Caco-2 (cell line): ENCODE measurements at regions not wholly inside any gene's neighbourhood (a gene's known extent, or its start where the extent isn't known, plus 50 kb on each side); places are given as distances from the start of the nearest gene placed in this dataset.

Experiments used
- BruUV-seq: library from RNA; stranded (reverse); fragments of 400-500 nt; replicated peaks from 2 replicates; lab custom pipeline; 2021; lab: Mats Ljungman, UMichigan
- CTCF ChIA-PET: fragments of 300-600 bp; sonication (Branson Sonifier 250); formaldehyde crosslinking; loops from one replicate; lab custom pipeline; 2022; ENCODE audit warnings: antibody characterized with exemption; lab: Charles Lee
- POLR2A ChIA-PET: fragments of 300-600 bp; sonication (Branson Sonifier 250); formaldehyde crosslinking; loops from one replicate; lab custom pipeline; 2022; ENCODE audit warnings: antibody characterized with exemption; lab: Charles Lee
- DNase-seq, 2 experiments: peaks; one replicate each; pipeline versions ENCODE4 v3.0.0 to v3.0.0-alpha.2; 2020 to 2022
- H3K27me3 ChIP-seq: replicated peaks from 2 replicates; pipeline ENCODE4 v1.6.0; 2011; ENCODE audit warnings: low read length; ENCODE audit not compliant: control insufficient read depth, insufficient read depth
- H3K36me3 ChIP-seq: 2 replicates; pipeline ENCODE4 v1.5.1; 2011; ENCODE audit warnings: low read length; ENCODE audit not compliant: control insufficient read depth, insufficient read depth
- H3K4me1 ChIP-seq: fragments of 250-450 bp; sonication (Bioruptor Pico); 2 replicates; pipeline ENCODE4 v1.5.1; 2020; ENCODE audit warnings: mild to moderate bottlenecking
- H3K4me3 ChIP-seq: 2 replicates; pipeline ENCODE4 v1.5.1; 2011; ENCODE audit warnings: low read depth, mild to moderate bottlenecking, control low read depth, low read length
- H3K9me3 ChIP-seq: fragments of 250-450 bp; sonication (Bioruptor Pico); 2 replicates; pipeline ENCODE4 v1.5.1; 2020; ENCODE audit warnings: mild to moderate bottlenecking, moderate library complexity
- H3K27ac Mint-ChIP-seq: one replicate; pipeline ENCODE4 v1.8.0; 2022; ENCODE audit warnings: mixed read lengths; ENCODE audit not compliant: unreplicated experiment
- H3K27me3 Mint-ChIP-seq: one replicate; pipeline ENCODE4 v1.8.0; 2022; ENCODE audit warnings: mixed read lengths; ENCODE audit not compliant: insufficient read depth, unreplicated experiment
- H3K36me3 Mint-ChIP-seq: one replicate; pipeline ENCODE4 v1.8.0; 2022; ENCODE audit warnings: mild to moderate bottlenecking, mixed read lengths; ENCODE audit not compliant: insufficient read depth, unreplicated experiment
- H3K4me1 Mint-ChIP-seq: one replicate; pipeline ENCODE4 v1.8.0; 2022; ENCODE audit warnings: low read depth, mixed read lengths; ENCODE audit not compliant: unreplicated experiment
- H3K4me3 Mint-ChIP-seq: one replicate; pipeline ENCODE4 v1.8.0; 2022; ENCODE audit warnings: mild to moderate bottlenecking, moderate library complexity, mixed read lengths; ENCODE audit not compliant: unreplicated experiment
- H3K9me3 Mint-ChIP-seq: one replicate; pipeline ENCODE4 v1.8.0; 2022; ENCODE audit warnings: mixed read lengths; ENCODE audit not compliant: unreplicated experiment
- intact Hi-C: fragments of 100-400 bp; cut with micrococcal nuclease; formaldehyde crosslinking; loops from one replicate; pipeline ENCODE4 v1.10.0; 2022; ENCODE audit not compliant: unreplicated experiment
- TF ChIP-seq, protein P1 (sequence below), 2 experiments: fragments of 200-600 bp in 1 of 2; IDR thresholded peaks; 1 replicate in 1 of 2; 2 replicates in 1 of 2; pipeline versions ENCODE4 v1.5.1 to v1.8.0; 2011 to 2022; ENCODE audit warnings: antibody characterized with exemption in 1 of 2, control low read depth in 1 of 2, inconsistent platforms in 1 of 2, low read depth in 1 of 2, low read length in 1 of 2, mild to moderate bottlenecking in 1 of 2, moderate library complexity in 1 of 2; ENCODE audit not compliant: insufficient read depth in 1 of 2, severe bottlenecking in 1 of 2, unreplicated experiment in 1 of 2

DNA sequence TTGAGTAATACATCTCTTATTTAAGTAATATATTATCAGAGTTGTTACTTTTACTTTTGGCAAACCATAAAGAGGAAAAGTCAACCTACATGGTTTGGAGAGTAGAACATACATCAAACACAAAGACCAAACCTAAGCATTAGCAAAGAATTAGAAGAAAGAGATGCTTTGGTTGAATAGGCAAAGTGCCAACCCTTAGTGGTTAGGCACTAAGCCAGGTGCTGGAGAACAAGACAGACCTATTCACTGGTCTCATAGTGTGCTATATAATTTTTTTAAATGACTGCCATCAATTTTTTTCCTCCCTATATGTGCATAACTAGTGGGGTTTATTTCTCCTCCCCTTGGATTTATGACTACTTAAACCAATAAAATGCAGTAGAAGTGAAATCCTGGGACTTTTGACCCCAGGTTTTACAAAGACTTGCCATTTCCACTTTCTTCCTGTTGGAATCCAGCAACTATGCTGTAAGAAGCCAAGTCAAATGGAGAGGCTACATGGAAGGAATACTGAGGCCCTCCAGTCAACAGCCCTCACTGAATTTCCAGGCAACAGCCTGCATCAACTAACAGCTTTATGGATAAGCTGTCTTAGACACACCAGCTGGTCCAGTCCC lies 69.8 kb upstream of the HAO2 start:
- peaks cover 10% of the 10 kb centered on the region for H3K9me3 Mint-ChIP-seq
- H3K27ac Mint-ChIP-seq, result no peak overlapping the region
- H3K4me1 Mint-ChIP-seq, result no peaks in the 10 kb centered on the region
- no TSS peak for BruUV-seq
- no peaks in the 10 kb centered on the region for H3K27me3 ChIP-seq
- H3K9me3 ChIP-seq, result no peaks in the 10 kb centered on the region
- TF ChIP-seq, protein P1, sequence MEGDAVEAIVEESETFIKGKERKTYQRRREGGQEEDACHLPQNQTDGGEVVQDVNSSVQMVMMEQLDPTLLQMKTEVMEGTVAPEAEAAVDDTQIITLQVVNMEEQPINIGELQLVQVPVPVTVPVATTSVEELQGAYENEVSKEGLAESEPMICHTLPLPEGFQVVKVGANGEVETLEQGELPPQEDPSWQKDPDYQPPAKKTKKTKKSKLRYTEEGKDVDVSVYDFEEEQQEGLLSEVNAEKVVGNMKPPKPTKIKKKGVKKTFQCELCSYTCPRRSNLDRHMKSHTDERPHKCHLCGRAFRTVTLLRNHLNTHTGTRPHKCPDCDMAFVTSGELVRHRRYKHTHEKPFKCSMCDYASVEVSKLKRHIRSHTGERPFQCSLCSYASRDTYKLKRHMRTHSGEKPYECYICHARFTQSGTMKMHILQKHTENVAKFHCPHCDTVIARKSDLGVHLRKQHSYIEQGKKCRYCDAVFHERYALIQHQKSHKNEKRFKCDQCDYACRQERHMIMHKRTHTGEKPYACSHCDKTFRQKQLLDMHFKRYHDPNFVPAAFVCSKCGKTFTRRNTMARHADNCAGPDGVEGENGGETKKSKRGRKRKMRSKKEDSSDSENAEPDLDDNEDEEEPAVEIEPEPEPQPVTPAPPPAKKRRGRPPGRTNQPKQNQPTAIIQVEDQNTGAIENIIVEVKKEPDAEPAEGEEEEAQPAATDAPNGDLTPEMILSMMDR (IDR thresholded peaks at IDR 0.05; ENCODE audit: insufficient read depth in 1 of 2, low read depth in 1 of 2, low read length in 1 of 2, severe bottlenecking in 1 of 2, unreplicated experiment in 1 of 2), result no peak
- H3K4me3 Mint-ChIP-seq, result no peak overlapping the region
- ChIA-PET CTCF (no interaction called here), POLR2A (no interaction called here)
- intact Hi-C loops, result no loop called here
- peaks cover 3% of the 10 kb centered on the region for H3K27me3 Mint-ChIP-seq
- H3K4me1 ChIP-seq, result peaks cover 6% of the 10 kb centered on the region
- no peak for DNase-seq
- H3K36me3 ChIP-seq, result no peaks in the 10 kb centered on the region
- H3K36me3 Mint-ChIP-seq, result peaks cover 5% of the 10 kb centered on the region
- H3K4me3 ChIP-seq, result no peak overlapping the region

GRCh38 chr1:119302011-119302410 lies 66.6 kb upstream of the HAO2 start:
- BruUV-seq, result no TSS peak
- Histone ChIP-seq H3K9me3 (no peaks in the 10 kb centered on the region), H3K4me1 (no peaks in the 10 kb centered on the region), H3K4me3 (no peak overlapping the region), H3K36me3 (no peaks in the 10 kb centered on the region), H3K27me3 (no peaks in the 10 kb centered on the region)
- Mint-ChIP-seq H3K9me3 (peaks cover 10% of the 10 kb centered on the region), H3K4me3 (no peak overlapping the region), H3K36me3 (no peaks in the 10 kb centered on the region), H3K4me1 (no peaks in the 10 kb centered on the region), H3K27me3 (peaks cover 3% of the 10 kb centered on the region), H3K27ac (no peak overlapping the region)
- ChIA-PET POLR2A (no interaction called here), CTCF (no interaction called here)
- intact Hi-C loops, result no loop called here
- DNase-seq, result no peak
- TF ChIP-seq, protein P1 (IDR thresholded peaks at IDR 0.05; ENCODE audit: insufficient read depth in 1 of 2, low read depth in 1 of 2, low read length in 1 of 2, severe bottlenecking in 1 of 2, unreplicated experiment in 1 of 2), result no peak

GRCh38 chr1:119308130-119308700 lies 60.4 kb upstream of the HAO2 start:
- intact Hi-C loops, result no loop called here
- no TSS peak for BruUV-seq
- Mint-ChIP-seq H3K36me3 (no peaks in the 10 kb centered on the region), H3K27ac (no peak overlapping the region), H3K4me1 (no peaks in the 10 kb centered on the region), H3K4me3 (no peak overlapping the region), H3K27me3 (no peaks in the 10 kb centered on the region), H3K9me3 (no peaks in the 10 kb centered on the region)
- no peaks in the 10 kb centered on the region for H3K36me3 ChIP-seq
- no peak overlapping the region for H3K4me3 ChIP-seq
- no peaks in the 10 kb centered on the region for H3K9me3 ChIP-seq
- ChIA-PET POLR2A (no interaction called here), CTCF (no interaction called here)
- TF ChIP-seq, protein P1 (IDR thresholded peaks at IDR 0.05; ENCODE audit: insufficient read depth in 1 of 2, low read depth in 1 of 2, low read length in 1 of 2, severe bottlenecking in 1 of 2, unreplicated experiment in 1 of 2), result no peak
- no peak for DNase-seq
- no peaks in the 10 kb centered on the region for H3K4me1 ChIP-seq
- no peaks in the 10 kb centered on the region for H3K27me3 ChIP-seq
